Stimulated activated effector memory CD8-positive, alpha-beta T cell treated with anti-CD3 and anti-CD28 coated beads, Interleukin-12 subunit alpha, Interleukin-12 subunit beta, amount 100 ng/mL, for 72 hours (primary cell): ENCODE measurements at regions not wholly inside any gene's neighbourhood (a gene's known extent, or its start where the extent isn't known, plus 50 kb on each side); places are given as distances from the start of the nearest gene placed in this dataset.

Experiments used
- ATAC-seq: fragments of 150-1000 bp; cut with Tn5 transposase; 2 replicates; pipeline ENCODE4 v1.10.0; 2021
- DNase-seq, 2 donors: peaks; one replicate each; pipeline ENCODE4 v3.0.0; 2021 to 2022; ENCODE audit warnings: low spot score in 2 of 2
- H3K27ac Mint-ChIP-seq: one replicate; pipeline ENCODE4 v1.8.0; 2022; ENCODE audit warnings: mild to moderate bottlenecking, mixed read lengths
- H3K36me3 Mint-ChIP-seq: one replicate; pipeline ENCODE4 v1.8.0; 2022; ENCODE audit warnings: mild to moderate bottlenecking, mixed read lengths
- H3K4me1 Mint-ChIP-seq: one replicate; pipeline ENCODE4 v1.8.0; 2022; ENCODE audit warnings: mixed read lengths
- H3K4me3 Mint-ChIP-seq: one replicate; pipeline ENCODE4 v1.8.0; 2022; ENCODE audit warnings: mild to moderate bottlenecking, mixed read lengths
- H3K9me3 Mint-ChIP-seq: one replicate; pipeline ENCODE4 v1.8.0; 2022; ENCODE audit warnings: mixed read lengths

GRCh38 chr18:76771192-76771799, 51.1 kb upstream of the ZNF236 start:
- H3K9me3 Mint-ChIP-seq: peaks cover 10% of the 10 kb centered on the region
- DNase-seq (no peak), ATAC-seq (no peak)
- H3K27ac Mint-ChIP-seq: no peak overlapping the region
- no peak overlapping the region for H3K4me3 Mint-ChIP-seq
- H3K4me1 Mint-ChIP-seq: peaks cover 6% of the 10 kb centered on the region
- no peaks in the 10 kb centered on the region for H3K36me3 Mint-ChIP-seq

GRCh38 chr18:76767954-76768353, 54.4 kb upstream of the ZNF236 start:
- peaks cover 23% of the 10 kb centered on the region for H3K4me1 Mint-ChIP-seq
- peaks cover 10% of the 10 kb centered on the region for H3K9me3 Mint-ChIP-seq
- ATAC-seq (no peak), DNase-seq (no peak)
- no peak overlapping the region for H3K4me3 Mint-ChIP-seq
- H3K27ac Mint-ChIP-seq: no peak overlapping the region
- H3K36me3 Mint-ChIP-seq: no peaks in the 10 kb centered on the region

- no peak for DNase-seq
- H3K9me3 Mint-ChIP-seq: peaks cover 10% of the 10 kb centered on the region
- peaks cover 38% of the 10 kb centered on the region for H3K4me1 Mint-ChIP-seq
- ATAC-seq: no peak
- H3K36me3 Mint-ChIP-seq: no peaks in the 10 kb centered on the region
- no peak overlapping the region for H3K27ac Mint-ChIP-seq
- H3K4me3 Mint-ChIP-seq: no peak overlapping the region
Measured at GRCh38 chr18:76766429-76766828, 55.9 kb upstream of the ZNF236 start.

- no peak overlapping the region for H3K4me3 Mint-ChIP-seq
- DNase-seq (no peak), ATAC-seq (no peak)
- H3K4me1 Mint-ChIP-seq: peaks cover 42% of the 10 kb centered on the region
- H3K9me3 Mint-ChIP-seq: peaks cover 10% of the 10 kb centered on the region
- H3K36me3 Mint-ChIP-seq: no peaks in the 10 kb centered on the region
- no peak overlapping the region for H3K27ac Mint-ChIP-seq
Measured at GRCh38 chr18:76765649-76766048, 56.7 kb upstream of the ZNF236 start.

- Mint-ChIP-seq H3K4me3 (no peak overlapping the region), H3K27ac (no peak overlapping the region), H3K9me3 (peaks cover 10% of the 10 kb centered on the region), H3K4me1 (peaks cover 42% of the 10 kb centered on the region), H3K36me3 (no peaks in the 10 kb centered on the region)
- ATAC-seq (no peak), DNase-seq (no peak)
Measured at GRCh38 chr18:76764291-76764901, 58.0 kb upstream of the ZNF236 start.

GRCh38 chr18:76759056-76759455, 63.3 kb upstream of the ZNF236 start:
- Mint-ChIP-seq H3K4me1 (peaks cover 19% of the 10 kb centered on the region), H3K4me3 (no peak overlapping the region), H3K27ac (no peak overlapping the region), H3K36me3 (no peaks in the 10 kb centered on the region), H3K9me3 (no peaks in the 10 kb centered on the region)
- ATAC-seq (no peak), DNase-seq (no peak)

- Mint-ChIP-seq H3K9me3 (no peaks in the 10 kb centered on the region), H3K27ac (no peak overlapping the region), H3K4me1 (peaks cover 19% of the 10 kb centered on the region), H3K36me3 (no peaks in the 10 kb centered on the region), H3K4me3 (no peak overlapping the region)
- ATAC-seq: peak; percentile 21
- no peak for DNase-seq
Measured at GRCh38 chr18:76757925-76758324, 64.4 kb upstream of the ZNF236 start.

- no peak for ATAC-seq
- no peak overlapping the region for H3K27ac Mint-ChIP-seq
- H3K36me3 Mint-ChIP-seq: no peaks in the 10 kb centered on the region
- H3K4me1 Mint-ChIP-seq: peaks cover 13% of the 10 kb centered on the region
- H3K9me3 Mint-ChIP-seq: no peaks in the 10 kb centered on the region
- no peak overlapping the region for H3K4me3 Mint-ChIP-seq
- DNase-seq: no peak
Measured at GRCh38 chr18:76757335-76757734, 65.0 kb upstream of the ZNF236 start.

- peaks cover 2% of the 10 kb centered on the region for H3K9me3 Mint-ChIP-seq
- H3K36me3 Mint-ChIP-seq: no peaks in the 10 kb centered on the region
- ATAC-seq (no peak), DNase-seq (no peak)
- no peak overlapping the region for H3K4me3 Mint-ChIP-seq
- peaks cover 7% of the 10 kb centered on the region for H3K4me1 Mint-ChIP-seq
- no peak overlapping the region for H3K27ac Mint-ChIP-seq
Measured at GRCh38 chr18:76756531-76757253, 65.7 kb upstream of the ZNF236 start.

GRCh38 chr18:76754351-76754750, 68.0 kb upstream of the ZNF236 start:
- DNase-seq (no peak), ATAC-seq (no peak)
- no peak overlapping the region for H3K27ac Mint-ChIP-seq
- H3K4me3 Mint-ChIP-seq: no peak overlapping the region
- H3K9me3 Mint-ChIP-seq: peaks cover 8% of the 10 kb centered on the region
- H3K36me3 Mint-ChIP-seq: no peaks in the 10 kb centered on the region
- no peaks in the 10 kb centered on the region for H3K4me1 Mint-ChIP-seq

GRCh38 chr18:76752400-76752799, 70.0 kb upstream of the ZNF236 start:
- ATAC-seq: no peak
- Mint-ChIP-seq H3K36me3 (no peaks in the 10 kb centered on the region), H3K4me3 (no peak overlapping the region), H3K27ac (no peak overlapping the region), H3K4me1 (no peaks in the 10 kb centered on the region), H3K9me3 (peaks cover 12% of the 10 kb centered on the region)
- no peak for DNase-seq

GRCh38 chr18:76750917-76751890, 71.2 kb upstream of the ZNF236 start:
- Mint-ChIP-seq H3K4me1 (no peaks in the 10 kb centered on the region), H3K9me3 (peaks cover 12% of the 10 kb centered on the region), H3K27ac (no peak overlapping the region), H3K36me3 (no peaks in the 10 kb centered on the region), H3K4me3 (no peak overlapping the region)
- no peak for ATAC-seq
- peak in 1 of 2 donors; percentile 26 for DNase-seq

- H3K4me1 Mint-ChIP-seq: no peaks in the 10 kb centered on the region
- H3K36me3 Mint-ChIP-seq: no peaks in the 10 kb centered on the region
- no peak overlapping the region for H3K27ac Mint-ChIP-seq
- H3K9me3 Mint-ChIP-seq: peaks cover 12% of the 10 kb centered on the region
- H3K4me3 Mint-ChIP-seq: no peak overlapping the region
- ATAC-seq (no peak), DNase-seq (no peak)
Measured at GRCh38 chr18:76750269-76750668, 72.1 kb upstream of the ZNF236 start.

- H3K36me3 Mint-ChIP-seq: no peaks in the 10 kb centered on the region
- H3K27ac Mint-ChIP-seq: no peak overlapping the region
- ATAC-seq (no peak), DNase-seq (peak in 1 of 2 donors; percentile 2)
- no peaks in the 10 kb centered on the region for H3K4me1 Mint-ChIP-seq
- H3K4me3 Mint-ChIP-seq: no peak overlapping the region
- H3K9me3 Mint-ChIP-seq: peaks cover 12% of the 10 kb centered on the region
Measured at GRCh38 chr18:76747676-76748075, 74.7 kb upstream of the ZNF236 start.

- ATAC-seq: no peak
- no peak overlapping the region for H3K27ac Mint-ChIP-seq
- DNase-seq: peak in 1 of 2 donors; percentile 28
- H3K9me3 Mint-ChIP-seq: no peaks in the 10 kb centered on the region
- no peak overlapping the region for H3K4me3 Mint-ChIP-seq
- no peaks in the 10 kb centered on the region for H3K4me1 Mint-ChIP-seq
- no peaks in the 10 kb centered on the region for H3K36me3 Mint-ChIP-seq
Measured at GRCh38 chr18:76741346-76741745, 81.0 kb upstream of the ZNF236 start.
